GM13977 (cell line): ENCODE measurements at regions not wholly inside any gene's neighbourhood (a gene's known extent, or its start where the extent isn't known, plus 50 kb on each side); places are given as distances from the start of the nearest gene placed in this dataset.
"Not testable (repeated sequence)": the region's sequence is repeated elsewhere in the genome, so short reads cannot be mapped to it uniquely, and the experiment has no call there.

Source experiments
- DNase-seq: peaks from one replicate; pipeline ENCODE4 v3.0.0; 2012; ENCODE audit warnings: low spot score
- CTCF ChIP-seq: IDR thresholded peaks from 2 replicates; pipeline ENCODE4 v1.5.1; 2012; ENCODE audit warnings: mild to moderate bottlenecking, control low read depth; ENCODE audit not compliant: insufficient read depth; ENCODE audit errors: extremely low read depth, missing control alignments
- in situ Hi-C: fragments of 300-500 bp; cut with MboI; formaldehyde crosslinking; loops from one replicate; pipeline ENCODE4 v1.12.0; 2022; ENCODE audit warnings: low sequenced_read_pairs, low pct_unique_long_range_greater_than_20kb, mixed read lengths, inconsistent platforms; ENCODE audit not compliant: unreplicated experiment

- no peak for DNase-seq
- TF ChIP-seq CTCF, result no peak
- in situ Hi-C loops, result no loop called here
Measured at GRCh38 chrX:63013549-63013948, 337.6 kb downstream of the SPIN4 start.

GRCh38 chrX:63012574-63012973 lies 338.6 kb downstream of the SPIN4 start:
- no peak for DNase-seq
- TF ChIP-seq CTCF, result peak; percentile 4
- in situ Hi-C loops, result no loop called here

- DNase-seq, in situ Hi-C loops: not testable (repeated sequence)
Measured at GRCh38 chrX:63000196-63000595, 350.9 kb downstream of the SPIN4 start.
